GM21360 (cell line): ENCODE measurements at regions not wholly inside any gene's neighbourhood (a gene's known extent, or its start where the extent isn't known, plus 50 kb on each side); places are given as distances from the start of the nearest gene placed in this dataset.
"Not testable (repeated sequence)": the region's sequence is repeated elsewhere in the genome, so short reads cannot be mapped to it uniquely, and the experiment has no call there.

Experiments used
- ATAC-seq: cut with Tn5 transposase; IDR thresholded peaks from one replicate; pipeline ENCODE4 v1.9.1; 2021; ENCODE audit warnings: mild to moderate bottlenecking, moderate library complexity; ENCODE audit not compliant: unreplicated experiment

DNA sequence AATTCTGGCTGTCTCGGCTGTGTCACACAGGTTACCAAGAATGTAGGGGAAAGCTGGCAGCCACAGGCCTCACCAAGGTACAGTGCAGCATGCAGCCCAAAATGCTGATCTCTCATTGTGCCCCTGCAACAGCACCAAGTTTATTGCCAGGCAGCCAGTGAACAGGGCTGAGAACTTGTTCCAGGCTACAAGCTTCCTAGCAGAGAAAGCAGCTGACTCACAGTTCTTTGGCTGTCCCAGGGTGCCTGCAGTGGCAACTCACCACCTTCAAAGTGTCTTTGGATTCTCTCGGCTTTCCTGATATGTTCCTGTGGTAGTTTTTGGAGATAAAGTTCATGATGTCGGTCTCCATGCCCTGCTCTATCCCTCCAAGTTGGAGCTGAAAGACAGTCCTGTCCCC, 719.1 kb upstream of the ANO3 start:
- ATAC-seq, result no peak

DNA sequence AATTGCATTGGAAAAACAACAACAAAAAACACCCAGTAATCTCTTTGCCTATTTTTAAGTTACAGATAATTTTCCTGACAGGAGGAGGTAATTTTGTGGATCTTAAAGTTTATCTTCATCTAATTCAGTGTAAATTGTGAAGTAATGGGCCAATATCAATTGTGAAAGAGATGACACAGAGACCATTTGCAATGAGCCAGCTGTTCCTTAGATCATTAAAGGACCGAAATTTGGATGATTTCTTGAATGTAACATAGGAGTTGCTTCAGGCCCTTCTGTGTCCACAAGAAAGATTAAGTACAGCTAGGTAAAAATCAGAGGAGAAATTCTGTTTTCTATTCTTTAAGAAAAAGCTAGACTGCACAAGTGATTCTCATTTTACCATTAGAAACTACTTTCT, 718.5 kb upstream of the ANO3 start:
- ATAC-seq, result no peak

DNA sequence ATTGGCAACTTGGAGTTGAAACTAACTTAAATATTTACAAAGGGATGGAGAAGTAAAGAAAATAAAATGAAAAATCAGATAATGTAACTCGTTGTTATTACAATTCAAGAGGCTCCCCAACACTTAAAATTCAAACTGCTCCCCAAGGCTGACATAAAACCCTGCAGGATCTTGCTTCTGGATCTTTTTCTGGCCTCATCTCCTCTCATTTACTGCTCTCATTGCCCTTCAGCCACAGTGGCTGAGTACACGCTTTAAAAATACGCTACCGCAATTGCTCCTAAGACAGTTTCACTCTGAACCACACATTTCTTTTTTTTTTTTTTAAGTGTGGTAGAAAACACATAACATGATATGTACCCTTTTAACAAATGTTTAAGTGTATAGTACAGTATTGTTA, 718.1 kb upstream of the ANO3 start:
- ATAC-seq, result no peak

DNA sequence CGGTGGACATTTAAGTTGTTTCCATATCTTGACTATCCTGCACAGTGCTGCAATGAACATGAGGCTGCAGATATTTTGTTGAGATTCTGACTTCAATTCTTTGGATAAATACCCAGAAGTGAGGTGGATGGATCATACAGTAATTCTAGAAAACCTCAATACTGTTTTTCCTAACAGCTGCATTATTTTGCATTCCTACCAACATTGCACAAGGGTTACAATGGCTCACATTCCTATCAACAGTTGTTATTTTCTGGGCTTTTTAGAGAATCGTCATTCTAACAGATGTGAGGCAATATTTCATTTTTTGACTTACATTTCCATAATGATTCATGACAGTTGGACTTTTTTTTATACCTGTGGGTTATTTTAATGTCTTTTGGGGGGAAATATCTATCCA, 716.9 kb upstream of the ANO3 start:
- ATAC-seq, result no peak

DNA sequence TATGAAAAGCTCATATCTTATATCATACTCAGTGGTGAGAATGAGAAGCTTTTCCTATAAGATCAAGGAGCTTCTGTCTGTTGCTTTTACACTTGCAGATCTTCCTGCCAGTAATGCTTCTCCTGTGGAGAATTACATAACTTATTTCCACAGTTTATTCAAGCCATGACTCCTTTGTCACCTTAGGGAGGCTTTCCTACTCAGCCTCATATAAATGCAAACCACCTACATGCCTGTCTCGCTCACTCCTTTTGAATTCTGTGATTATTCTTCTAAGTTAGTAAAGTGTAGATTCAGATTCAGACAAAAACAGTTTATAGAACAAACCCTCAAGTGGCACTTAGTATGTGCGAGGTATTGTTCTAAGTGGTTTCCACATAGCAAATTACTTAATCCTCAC, 716.1 kb upstream of the ANO3 start:
- no peak for ATAC-seq

DNA sequence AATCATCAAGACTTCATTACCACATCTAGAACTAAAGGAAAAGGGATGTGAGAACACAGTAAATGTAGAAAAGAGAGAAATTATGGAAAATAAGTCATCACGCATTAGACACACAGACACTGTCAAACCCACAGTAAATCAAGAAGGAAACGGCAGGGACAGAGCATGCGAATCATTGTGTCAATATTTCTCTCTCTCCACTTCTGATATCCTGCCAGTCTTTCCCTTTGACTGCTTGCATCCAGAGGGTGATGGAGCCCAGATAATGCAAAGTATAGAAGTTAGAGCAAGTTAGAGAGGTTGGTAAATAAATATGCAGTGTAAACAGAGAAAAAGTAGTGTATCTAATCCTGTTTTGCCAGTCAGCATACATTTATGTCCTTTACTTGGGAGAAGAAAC, 706.8 kb upstream of the ANO3 start:
- ATAC-seq, result no peak

DNA sequence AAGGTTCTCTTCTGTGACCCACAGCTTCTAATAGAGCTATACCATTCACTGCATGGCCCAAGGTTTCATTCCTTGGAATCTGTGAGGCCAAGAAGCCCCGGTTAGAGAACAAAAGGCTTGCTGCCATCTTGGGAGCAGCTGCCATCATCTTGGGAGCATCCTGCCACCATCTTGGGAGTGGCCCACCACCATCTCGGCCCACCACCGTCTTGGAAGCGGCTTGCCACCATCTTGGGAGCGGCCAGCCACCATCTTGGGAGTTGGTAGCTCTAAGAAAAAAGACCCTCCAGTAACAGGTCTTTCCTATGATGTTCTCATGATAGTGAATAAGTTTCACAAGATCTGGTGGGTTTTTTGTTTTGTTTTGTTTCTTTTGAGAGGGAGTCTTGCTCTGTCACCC, 703.9 kb upstream of the ANO3 start:
- ATAC-seq, result no peak

DNA sequence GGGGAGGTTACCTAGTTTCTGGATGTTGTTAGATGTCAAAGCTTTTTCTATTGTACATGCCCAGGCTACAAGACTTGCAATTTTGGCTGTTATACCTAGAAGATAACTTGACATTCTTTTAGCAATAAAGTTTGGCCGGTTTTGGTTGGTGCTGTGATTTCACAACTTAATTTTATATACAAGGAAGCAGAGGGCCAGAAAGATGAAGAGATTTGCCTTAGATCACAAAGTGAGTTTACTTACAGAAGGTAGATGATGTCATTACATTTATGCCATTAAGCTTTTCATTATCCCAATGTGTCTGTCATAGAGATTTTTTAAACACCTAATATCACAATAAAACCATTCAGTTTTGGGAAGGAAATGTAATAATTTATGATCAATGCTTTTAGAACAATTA, 698.7 kb upstream of the ANO3 start:
- no peak for ATAC-seq

DNA sequence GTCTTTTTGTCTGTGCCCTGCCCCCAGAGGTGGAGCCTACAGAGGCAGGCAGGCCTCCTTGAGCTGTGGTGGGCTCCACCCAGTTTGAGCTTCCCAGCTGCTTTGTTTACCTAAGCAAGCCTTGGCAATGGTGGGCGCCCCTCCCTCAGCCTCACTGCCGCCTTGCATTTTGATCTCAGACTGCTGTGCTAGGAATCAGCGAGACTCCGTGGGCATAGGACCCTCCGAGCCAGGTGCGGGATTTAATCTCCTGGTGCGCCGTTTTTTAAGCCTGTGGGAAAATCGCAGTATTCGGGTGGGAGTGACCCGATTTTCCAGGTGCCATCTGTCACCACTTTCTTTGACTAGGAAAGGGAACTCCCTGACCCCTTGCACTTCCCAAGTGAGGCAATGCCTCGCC, 682.7 kb upstream of the ANO3 start:
- ATAC-seq, result not testable (repeated sequence)

DNA sequence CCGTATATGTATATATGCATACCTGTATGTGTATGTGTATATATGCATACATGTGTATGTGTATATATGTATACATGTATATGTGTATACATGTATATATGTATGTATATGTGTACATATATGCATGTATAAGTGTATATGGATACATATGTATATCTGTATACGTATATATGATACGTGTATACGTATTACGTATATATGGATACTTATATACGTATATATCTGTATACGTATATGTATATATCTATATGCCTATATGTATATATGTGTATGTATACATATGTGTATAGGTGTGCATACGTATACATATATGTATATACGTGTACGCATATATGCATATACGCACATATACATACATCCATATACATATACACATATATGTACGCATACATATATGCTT, 681.6 kb upstream of the ANO3 start:
- ATAC-seq, result no peak

DNA sequence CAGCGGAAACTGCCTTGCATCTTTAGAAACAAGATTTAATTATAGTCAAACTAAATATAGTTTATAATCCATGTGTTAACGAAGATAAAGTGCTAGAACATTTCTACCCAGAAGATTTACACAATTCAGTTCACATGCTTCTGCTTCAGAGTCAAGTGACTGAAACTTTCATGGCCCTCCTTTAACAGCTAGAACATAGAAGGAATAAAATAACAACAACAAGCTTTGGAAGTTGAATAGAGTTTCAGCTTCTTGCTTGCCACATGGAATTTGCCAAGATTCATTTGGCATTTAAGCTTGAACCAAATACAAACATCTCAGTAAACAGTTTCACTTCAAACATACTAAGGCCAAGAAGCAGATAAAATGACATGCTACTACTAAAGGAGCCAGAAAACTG, 676.3 kb upstream of the ANO3 start:
- ATAC-seq, result no peak

DNA sequence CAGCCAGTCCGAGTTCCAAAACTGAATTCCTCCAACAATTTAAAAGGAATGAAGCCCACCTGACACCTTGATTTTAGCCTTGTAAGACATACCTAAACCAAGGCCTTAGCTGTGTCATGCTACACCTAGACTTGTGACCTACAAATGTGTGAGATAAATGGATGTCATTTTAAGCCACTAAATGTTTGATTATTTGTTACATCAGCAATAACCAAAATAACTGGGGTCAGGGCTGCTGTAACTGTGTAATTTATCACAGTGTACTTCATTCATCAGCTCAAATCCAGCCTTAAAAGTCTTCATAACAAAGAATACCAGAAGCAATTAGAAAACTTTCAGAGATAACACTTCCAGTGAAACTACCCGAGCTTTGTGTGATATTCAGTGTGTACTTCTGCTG, 673.0 kb upstream of the ANO3 start:
- ATAC-seq, result no peak

DNA sequence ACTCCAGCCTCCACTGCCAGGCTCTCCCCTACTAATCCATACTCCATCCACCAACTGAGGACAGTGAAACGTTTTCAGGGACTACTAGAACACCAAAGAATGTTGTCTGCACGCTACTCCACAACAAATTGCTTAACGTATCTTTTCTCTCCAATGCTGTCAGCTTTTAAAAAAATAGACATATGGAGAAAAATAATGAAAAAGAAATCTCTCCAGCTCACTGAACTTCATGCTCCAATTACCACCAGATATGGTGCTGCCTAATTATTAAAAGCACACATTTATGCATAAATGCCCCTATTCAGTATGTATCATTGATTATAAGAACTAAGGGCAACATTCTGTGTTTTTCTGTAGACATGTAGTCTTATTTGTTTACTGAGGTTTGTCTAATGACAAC, 672.2 kb upstream of the ANO3 start:
- ATAC-seq, result no peak

DNA sequence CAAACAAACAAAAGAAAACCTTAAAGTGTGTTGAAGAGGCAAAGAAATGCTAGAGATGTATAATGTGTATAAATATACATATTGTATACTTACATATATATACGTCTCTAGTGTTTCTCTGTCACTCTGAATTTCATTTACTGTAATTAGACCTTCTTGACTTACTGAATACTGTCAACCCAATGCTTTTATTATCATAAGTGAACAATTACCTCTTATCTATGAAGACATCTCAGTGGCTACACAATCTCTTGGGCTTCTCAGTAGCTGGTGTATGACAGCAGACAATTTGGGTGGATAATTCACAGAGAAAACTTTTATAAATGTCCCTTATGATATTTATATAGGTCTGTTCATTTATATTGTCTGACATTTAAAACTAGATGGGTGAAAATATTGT, 664.1 kb upstream of the ANO3 start:
- no peak for ATAC-seq

DNA sequence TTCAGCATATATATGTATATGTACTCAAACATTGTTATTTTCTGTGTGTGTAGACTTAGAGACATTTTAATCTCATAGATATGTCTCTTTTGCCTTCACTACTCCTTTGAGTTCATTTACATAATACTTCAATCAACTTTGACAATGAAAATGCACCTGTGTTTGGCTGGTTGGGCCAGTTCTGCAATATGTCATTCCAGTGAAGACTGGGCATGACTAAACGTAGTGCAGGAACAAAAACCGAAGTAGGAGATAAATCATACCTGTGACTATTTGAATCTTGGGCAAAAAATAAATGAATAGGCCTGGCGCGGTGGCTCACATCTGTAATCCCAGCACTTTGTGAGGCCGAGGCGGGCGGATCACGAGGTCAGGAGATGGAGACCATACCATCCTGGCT, 640.0 kb upstream of the ANO3 start:
- no peak for ATAC-seq

DNA sequence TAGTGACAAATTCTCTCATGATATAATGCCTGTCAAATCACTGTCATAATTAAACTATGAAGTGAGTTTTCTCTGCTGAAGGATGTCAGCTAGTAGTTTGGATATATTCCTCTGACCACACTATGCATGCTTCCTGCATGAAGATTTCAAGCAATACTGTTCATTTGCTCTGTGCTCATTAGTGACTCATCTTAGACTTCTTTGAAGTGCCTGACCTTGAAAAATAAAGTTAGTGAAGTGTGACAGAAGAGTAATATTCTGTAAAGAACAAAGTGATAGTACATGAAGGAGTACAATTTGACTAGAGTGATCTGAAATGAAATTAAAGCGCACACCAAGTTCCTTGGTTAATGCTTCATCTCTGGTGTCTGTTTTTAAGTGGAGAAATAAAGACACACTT, 629.5 kb upstream of the ANO3 start:
- no peak for ATAC-seq

DNA sequence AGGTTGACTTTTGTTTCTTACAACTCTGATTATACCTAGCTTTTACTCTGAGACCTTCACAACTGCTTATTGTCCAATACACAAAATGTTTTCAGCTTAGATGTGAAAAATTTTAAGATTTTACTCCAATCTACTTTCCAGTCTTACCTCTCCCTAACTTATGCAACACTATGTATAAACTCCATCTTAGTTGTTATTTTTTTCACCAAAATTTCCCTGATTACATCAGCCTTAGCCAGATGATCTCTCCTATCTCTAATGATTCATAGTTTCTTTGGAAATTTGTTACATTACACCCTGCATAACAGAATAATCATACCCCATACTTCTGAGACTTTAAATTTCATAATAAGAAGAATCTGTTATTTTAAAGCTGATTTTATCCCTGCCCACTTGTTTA, 621.0 kb upstream of the ANO3 start:
- no peak for ATAC-seq

DNA sequence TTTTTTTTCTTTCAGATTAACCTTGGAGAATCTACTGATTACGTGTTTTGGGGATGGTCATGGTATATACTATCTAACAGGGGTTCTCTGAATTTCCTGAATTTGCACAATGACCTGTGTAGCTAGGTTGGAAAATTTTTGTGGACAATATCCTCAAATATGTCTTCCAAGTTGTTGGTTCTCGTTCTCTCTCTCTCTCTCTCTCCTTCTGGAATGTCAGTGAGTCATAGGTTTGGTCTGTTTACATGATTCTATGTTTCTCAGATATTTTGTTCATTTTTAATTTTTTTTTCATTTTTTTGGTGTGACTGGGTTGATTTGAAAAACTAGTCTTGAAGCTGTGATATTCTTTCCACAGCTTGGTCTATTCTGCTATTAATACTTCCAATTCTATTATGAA, 604.0 kb upstream of the ANO3 start:
- ATAC-seq, result no peak

DNA sequence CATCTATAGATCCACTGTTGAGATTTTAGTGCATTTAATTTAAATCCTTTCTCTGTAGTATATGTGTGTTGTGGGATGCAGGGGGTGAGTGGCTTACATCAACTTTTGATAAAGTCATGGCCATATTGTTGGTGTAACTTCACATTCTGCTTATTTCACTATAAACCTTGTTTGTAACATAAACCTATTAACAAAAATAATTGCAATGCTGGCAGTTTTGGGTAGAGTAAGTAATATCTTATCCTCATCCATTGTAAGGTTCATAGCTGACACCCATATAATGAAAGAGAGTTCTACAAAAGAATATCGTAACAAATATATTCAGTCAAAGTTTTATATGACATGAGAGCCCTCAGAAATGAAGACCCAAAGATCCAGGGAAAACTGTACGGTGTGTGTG, 601.7 kb upstream of the ANO3 start:
- ATAC-seq, result no peak

DNA sequence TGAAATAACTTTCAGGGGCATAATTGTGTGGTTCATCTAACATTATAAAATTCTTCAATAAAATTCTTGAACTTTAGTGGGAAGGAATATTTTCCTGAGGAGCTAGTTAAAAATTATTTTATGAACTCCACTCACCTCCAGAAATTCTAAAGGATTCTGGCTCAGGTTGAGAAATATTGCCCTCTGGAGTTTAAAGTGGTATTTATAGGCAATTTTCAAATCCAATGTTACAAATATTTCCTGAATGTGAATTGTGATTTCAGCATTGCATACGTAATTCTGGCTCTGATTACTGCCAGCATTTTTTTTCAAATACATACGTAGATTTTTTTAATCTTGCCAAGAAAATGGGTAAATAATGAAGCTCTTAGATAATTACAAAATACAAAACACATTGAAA, 598.2 kb upstream of the ANO3 start:
- no peak for ATAC-seq

DNA sequence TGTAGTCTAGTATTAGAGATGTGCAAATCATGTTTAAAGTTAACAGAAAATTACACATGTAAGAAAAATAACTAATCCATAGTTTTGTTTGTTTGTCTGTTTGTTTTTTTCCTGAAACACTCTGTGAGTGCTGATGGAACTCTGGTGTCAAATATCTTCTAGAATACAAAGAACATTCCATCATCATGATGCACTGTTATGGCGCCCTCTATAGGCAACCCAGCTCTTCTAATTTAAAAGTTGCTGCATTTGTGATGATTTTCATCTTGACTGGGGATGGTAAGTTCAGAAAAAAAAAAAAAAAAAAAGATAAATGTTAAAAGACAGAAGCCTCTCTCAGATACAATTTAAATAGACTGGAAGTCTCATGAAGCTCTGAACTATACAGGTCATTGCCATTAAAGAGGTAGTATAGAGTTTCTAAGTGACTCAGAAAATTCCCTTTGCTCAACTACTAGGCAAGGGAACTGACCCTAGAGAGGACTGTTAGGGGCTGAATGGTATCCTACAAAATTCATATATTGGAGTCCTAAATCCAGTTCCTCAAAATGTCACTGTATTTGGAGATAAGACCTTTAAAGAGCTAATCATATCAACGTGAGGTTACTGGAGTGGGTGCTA, 597.2 kb upstream of the ANO3 start:
- ATAC-seq, result no peak

DNA sequence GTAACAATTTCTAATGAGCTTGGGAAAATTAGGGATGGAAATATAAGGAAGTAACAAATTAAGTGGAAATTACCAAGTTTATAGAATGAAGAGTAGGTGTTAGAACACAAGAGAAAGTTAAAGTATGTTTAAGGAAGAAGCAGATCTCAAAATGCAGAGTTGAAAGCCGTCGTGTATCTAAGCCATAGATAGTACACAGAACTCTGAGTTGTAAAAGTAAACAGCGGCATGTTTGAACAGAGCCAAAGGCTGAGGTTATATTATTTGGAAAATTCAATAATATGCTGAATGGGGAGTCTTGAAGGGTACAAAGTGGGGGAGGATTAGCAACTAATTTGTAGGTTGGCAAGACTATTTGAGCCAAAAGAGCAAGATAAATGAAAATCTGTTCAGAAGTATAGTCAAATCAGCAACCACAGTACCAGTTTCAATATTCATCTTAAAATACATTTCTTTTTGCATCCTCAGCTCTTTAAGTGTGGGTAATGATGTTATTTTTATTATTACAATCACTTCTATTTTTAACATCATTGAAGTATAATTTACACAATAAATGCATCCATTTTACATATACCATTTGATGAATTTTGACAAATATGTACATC, 594.8 kb upstream of the ANO3 start:
- no peak for ATAC-seq

DNA sequence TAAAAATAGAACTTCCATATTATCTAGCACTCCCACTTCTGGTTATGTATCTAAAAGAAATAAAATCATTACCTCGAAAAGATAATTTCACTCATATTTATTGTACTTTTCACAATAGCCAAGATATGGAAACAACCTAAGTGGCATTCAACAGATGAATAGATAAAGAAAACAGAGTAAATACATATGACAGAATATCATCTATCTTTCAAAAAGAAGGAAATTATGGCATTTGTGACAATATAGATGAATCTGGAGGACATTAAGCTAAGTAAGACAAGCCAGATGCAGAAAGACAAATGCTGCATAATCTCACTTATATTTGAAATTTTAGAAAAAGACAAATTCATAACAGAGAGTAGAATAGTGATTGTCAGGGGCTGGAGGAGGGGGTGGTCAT, 590.0 kb upstream of the ANO3 start:
- no peak for ATAC-seq
